Natural killer cell (primary cell): ENCODE measurements at regions not wholly inside any gene's neighbourhood (a gene's known extent, or its start where the extent isn't known, plus 50 kb on each side); places are given as distances from the start of the nearest gene placed in this dataset.
A peak's percentile ranks its signal among the peaks of the same experiment; 100 is the strongest.

Source experiments
- ATAC-seq, 3 donors: fragments of 150-1000 bp in 2 of 3; fragments of 200-7000 bp in 1 of 3; cut with Tn5 transposase; 1 replicate in 1 of 3; 2 replicates in 2 of 3; pipeline ENCODE4 v1.10.0; 2021; ENCODE audit warnings: mild to moderate bottlenecking in 2 of 3, moderate library complexity in 2 of 3
- DNase-seq, 2 donors: peaks; one replicate each; pipeline versions ENCODE4 v3.0.0 to v3.0.0-alpha.2; 2013 to 2021; ENCODE audit warnings: mixed read lengths in 1 of 2
- H3K27ac ChIP-seq: one replicate; pipeline ENCODE4 v1.5.1; 2013; ENCODE audit warnings: mild to moderate bottlenecking, low read length
- H3K27me3 ChIP-seq: one replicate; pipeline ENCODE4 v1.6.1; 2013; ENCODE audit warnings: low read length; ENCODE audit not compliant: control insufficient read depth, insufficient read depth
- H3K36me3 ChIP-seq: one replicate; pipeline ENCODE4 v1.6.1; 2013; ENCODE audit warnings: low read length; ENCODE audit not compliant: control insufficient read depth, insufficient read depth
- H3K4me1 ChIP-seq: one replicate; pipeline ENCODE4 v1.6.1; 2013; ENCODE audit warnings: low read length; ENCODE audit not compliant: control insufficient read depth, insufficient read depth
- H3K4me3 ChIP-seq: one replicate; pipeline ENCODE4 v1.5.1; 2013; ENCODE audit warnings: low read length
- H3K9me3 ChIP-seq: one replicate; pipeline ENCODE4 v1.6.1; 2013; ENCODE audit warnings: low read length; ENCODE audit not compliant: control insufficient read depth, insufficient read depth
- H3K27ac Mint-ChIP-seq, 2 donors: one replicate each; pipeline ENCODE4 v1.8.0; 2022; ENCODE audit warnings: mild to moderate bottlenecking in 2 of 2, mixed read lengths in 2 of 2, moderate library complexity in 1 of 2
- H3K27me3 Mint-ChIP-seq, 2 donors: one replicate each; pipeline ENCODE4 v1.8.0; 2022; ENCODE audit warnings: low read depth in 2 of 2, mixed read lengths in 2 of 2
- H3K36me3 Mint-ChIP-seq: one replicate; pipeline ENCODE4 v1.8.0; 2022; ENCODE audit warnings: mixed read lengths
- H3K4me1 Mint-ChIP-seq, 2 donors: one replicate each; pipeline ENCODE4 v1.8.0; 2022; ENCODE audit warnings: mixed read lengths in 2 of 2
- H3K4me3 Mint-ChIP-seq: one replicate; pipeline ENCODE4 v1.8.0; 2022; ENCODE audit warnings: mild to moderate bottlenecking, moderate library complexity, mixed read lengths
- H3K9me3 Mint-ChIP-seq, 2 donors: one replicate each; pipeline ENCODE4 v1.8.0; 2022; ENCODE audit warnings: mixed read lengths in 2 of 2
- CTCF ChIP-seq: fragments of 200-600 bp; IDR thresholded peaks from one replicate; pipeline ENCODE4 v1.8.0; 2022; ENCODE audit warnings: antibody characterized with exemption
- WGBS: methylation state at CpG from one replicate; pipeline ENCODE4 v1.1.7; 2013; ENCODE audit warnings: missing lambda C conversion rate; ENCODE audit not compliant: insufficient coverage; 5-methylcytosine and 5-hydroxymethylcytosine counted together
- intact Hi-C: fragments of 100-400 bp; cut with micrococcal nuclease; formaldehyde crosslinking; loops from one replicate; pipeline ENCODE4 v1.14.2; 2022

DNA sequence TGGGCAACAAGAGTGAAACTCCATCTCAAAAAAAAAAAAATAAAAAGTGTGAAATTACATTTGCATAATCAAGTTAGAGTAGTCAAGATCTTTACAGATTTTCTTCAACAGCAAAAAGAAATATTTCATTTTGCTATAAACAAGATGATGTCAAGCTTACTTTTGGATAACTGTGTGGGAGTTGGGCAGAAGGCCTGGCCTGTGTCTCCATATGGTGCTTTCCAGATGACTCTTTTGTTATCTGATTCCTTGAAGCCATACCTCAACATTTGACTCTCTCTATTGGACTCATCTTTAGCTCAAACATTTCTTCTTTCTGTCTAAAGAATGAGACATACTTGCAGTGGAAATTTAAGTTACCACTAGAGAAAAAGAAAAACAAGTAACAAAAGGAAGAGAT, 246.8 kb downstream of the MSX2 start:
- no peak for ATAC-seq
- no peaks in the 10 kb centered on the region for H3K36me3 ChIP-seq
- no peak overlapping the region for H3K4me3 ChIP-seq
- H3K27ac ChIP-seq: no peak overlapping the region
- intact Hi-C loops: no loop called here
- peaks cover 8 to 9% of the 10 kb centered on the region in 2 donors for H3K9me3 Mint-ChIP-seq
- no peaks in the 10 kb centered on the region for H3K4me1 Mint-ChIP-seq
- no peaks in the 10 kb centered on the region for H3K4me1 ChIP-seq
- TF ChIP-seq CTCF: no peak
- H3K27me3 Mint-ChIP-seq: peaks cover 0 to 3% of the 10 kb centered on the region in 2 donors
- peaks cover 3% of the 10 kb centered on the region for H3K27me3 ChIP-seq
- no peak overlapping the region for H3K27ac Mint-ChIP-seq
- DNase-seq: no peak
- no peak overlapping the region for H3K4me3 Mint-ChIP-seq
- H3K9me3 ChIP-seq: no peaks in the 10 kb centered on the region
- H3K36me3 Mint-ChIP-seq: peaks cover 13% of the 10 kb centered on the region

GRCh38 chr5:174970502-174970901, 246.1 kb downstream of the MSX2 start:
- H3K4me1 ChIP-seq: no peaks in the 10 kb centered on the region
- no peak overlapping the region for H3K4me3 ChIP-seq
- H3K36me3 Mint-ChIP-seq: peaks cover 14% of the 10 kb centered on the region
- intact Hi-C loops: no loop called here
- H3K9me3 ChIP-seq: no peaks in the 10 kb centered on the region
- H3K27me3 ChIP-seq: peaks cover 3% of the 10 kb centered on the region
- H3K27ac ChIP-seq: no peak overlapping the region
- H3K4me1 Mint-ChIP-seq: no peaks in the 10 kb centered on the region
- peaks cover 0 to 3% of the 10 kb centered on the region in 2 donors for H3K27me3 Mint-ChIP-seq
- TF ChIP-seq CTCF: no peak
- H3K4me3 Mint-ChIP-seq: no peak overlapping the region
- ATAC-seq (no peak), DNase-seq (no peak)
- WGBS: 87% methylated on average over 4 of the region's 4 CpGs
- peaks cover 8 to 9% of the 10 kb centered on the region in 2 donors for H3K9me3 Mint-ChIP-seq
- H3K27ac Mint-ChIP-seq: no peak overlapping the region
- H3K36me3 ChIP-seq: no peaks in the 10 kb centered on the region

- no peaks in the 10 kb centered on the region for H3K36me3 Mint-ChIP-seq
- H3K9me3 Mint-ChIP-seq: no peaks in the 10 kb centered on the region
- Histone ChIP-seq H3K9me3 (no peaks in the 10 kb centered on the region), H3K4me1 (no peaks in the 10 kb centered on the region), H3K27me3 (no peaks in the 10 kb centered on the region), H3K36me3 (no peaks in the 10 kb centered on the region), H3K27ac (no peak overlapping the region), H3K4me3 (no peak overlapping the region)
- TF ChIP-seq CTCF: no peak
- H3K4me3 Mint-ChIP-seq: no peak overlapping the region
- H3K27me3 Mint-ChIP-seq: no peaks in the 10 kb centered on the region
- intact Hi-C loops: loop anchor here (5.0 kb wide), 1 partner anchor 748 kb away; no protein-coding TSS in a partner anchor
- 72% methylated on average over 6 of the region's 6 CpGs for WGBS
- no peak for DNase-seq
- H3K27ac Mint-ChIP-seq: no peak overlapping the region
- ATAC-seq: no peak
- no peaks in the 10 kb centered on the region for H3K4me1 Mint-ChIP-seq
Observed at GRCh38 chr5:174953871-174954270, 229.5 kb downstream of the MSX2 start.

DNA sequence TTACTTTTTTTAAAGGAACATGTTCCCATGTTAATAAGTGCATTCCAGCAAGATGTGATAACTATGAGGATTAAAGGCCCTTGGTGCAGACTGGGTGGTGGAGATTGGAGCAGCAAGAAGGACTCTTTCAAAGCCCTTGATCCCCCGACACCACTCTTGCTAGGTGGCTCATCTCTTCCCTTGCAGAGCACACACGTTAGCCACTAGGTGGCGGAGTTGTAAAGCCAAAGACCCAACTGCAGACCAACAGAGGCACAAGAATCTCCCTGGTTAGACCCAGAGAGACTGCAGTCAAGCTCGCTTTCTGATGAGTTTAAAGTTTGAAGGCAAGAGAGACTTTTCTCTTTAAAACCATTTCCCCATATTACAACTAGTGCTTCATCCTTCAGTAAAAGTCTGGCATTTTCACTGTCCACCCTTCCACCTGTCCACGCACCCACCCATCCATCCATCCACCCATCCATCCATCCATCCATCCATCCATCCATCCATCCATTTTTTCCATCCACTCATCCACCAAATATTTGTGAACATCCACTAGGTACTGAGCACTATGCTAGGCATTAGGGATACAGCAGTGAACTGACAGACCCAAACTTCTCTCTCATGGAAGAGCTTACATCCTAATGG, 226.9 kb downstream of the MSX2 start:
- peak; percentile 51 for TF ChIP-seq CTCF
- H3K27me3 Mint-ChIP-seq: no peaks in the 10 kb centered on the region
- 26% methylated on average over 5 of the region's 5 CpGs for WGBS

More for the DNA sequence above, 226.9 kb downstream of the MSX2 start:
- DNase-seq (peak in 1 of 2 donors; percentile 77), ATAC-seq (peak in 2 of 3 donors; percentile 55 to 71)
- H3K27ac Mint-ChIP-seq: no peak overlapping the region
- no peak overlapping the region for H3K27ac ChIP-seq
- no peaks in the 10 kb centered on the region for H3K4me1 ChIP-seq
- H3K36me3 Mint-ChIP-seq: no peaks in the 10 kb centered on the region
- H3K27me3 ChIP-seq: no peaks in the 10 kb centered on the region
- no peak overlapping the region for H3K4me3 Mint-ChIP-seq
- no peaks in the 10 kb centered on the region for H3K9me3 ChIP-seq
- no peak overlapping the region for H3K4me3 ChIP-seq
- intact Hi-C loops: loop anchor here (5.0 kb wide), 1 partner anchor 751 kb away; no protein-coding TSS in a partner anchor
- no peaks in the 10 kb centered on the region for H3K9me3 Mint-ChIP-seq
- no peaks in the 10 kb centered on the region for H3K36me3 ChIP-seq
- no peaks in the 10 kb centered on the region for H3K4me1 Mint-ChIP-seq
